Suprapubic skin (tissue), 4 donors: ENCODE measurements at regions not wholly inside any gene's neighbourhood (a gene's known extent, or its start where the extent isn't known, plus 50 kb on each side); places are given as distances from the start of the nearest gene placed in this dataset.

Experiments
- CTCF ChIP-seq, 2 donors: fragments of 200-600 bp in 1 of 2; fragments of 450-650 bp in 1 of 2; sonication (generic) in 1 of 2; IDR thresholded peaks; one replicate each; pipeline ENCODE4 v1.5.1; 2016 to 2019; ENCODE audit warnings: antibody characterized with exemption in 2 of 2, mild to moderate bottlenecking in 1 of 2, moderate library complexity in 1 of 2
- EP300 ChIP-seq: sonication (generic); formaldehyde crosslinking; IDR thresholded peaks from one replicate; pipeline ENCODE4 v1.6.1; 2017; ENCODE audit warnings: antibody characterized with exemption
- POLR2A ChIP-seq, 2 donors: fragments of 450-650 bp; IDR thresholded peaks; one replicate each; pipeline ENCODE4 v1.6.1; 2017; ENCODE audit warnings: antibody characterized with exemption in 2 of 2, mild to moderate bottlenecking in 2 of 2, moderate library complexity in 2 of 2
- POLR2AphosphoS5 ChIP-seq, 3 donors: sonication (generic); formaldehyde crosslinking; IDR thresholded peaks; one replicate each; pipeline ENCODE4 v1.6.1; 2017; ENCODE audit warnings: antibody characterized with exemption in 3 of 3

GRCh38 chr20:10837901-10838300 lies 164.1 kb upstream of the JAG1 start:
- TF ChIP-seq CTCF (IDR thresholded peaks at IDR 0.05) (no peak), POLR2A (IDR thresholded peaks at IDR 0.05) (no peak), POLR2AphosphoS5 (IDR thresholded peaks at IDR 0.05) (no peak), EP300 (no peak)
